ENCODE measurements at regions not wholly inside any gene's neighbourhood (a gene's known extent, or its start where the extent isn't known, plus 50 kb on each side); places are given as distances from the start of the nearest gene placed in this dataset.

- CTCF ChIA-PET (ENCODE audit: low intra/inter-chr PET ratio): no interaction called here
- Histone ChIP-seq H2AFZ (ENCODE audit: low read depth, low read length) (0 out of 2 replicates have a peak overlapping the region, but pooled peaks have one; percentile 20), H3K9me3 (replicated peaks; ENCODE audit: control insufficient read depth, insufficient read depth, low read depth, low read length) (peaks cover 6% of the 10 kb centered on the region; the same call in 1 of the 2 replicates), H3K4me3 (no peak overlapping the region), H3K9ac (ENCODE audit: insufficient read depth in 1 of 2, low read depth in 2 of 2, low read length in 2 of 2) (no peak overlapping the region), H3K27ac (ENCODE audit: extremely low read depth, low read depth, low read length) (no peak overlapping the region), H3K36me3 (ENCODE audit: control insufficient read depth, insufficient read depth, low read length) (0 out of 3 replicates have a peak, but pooled peaks cover 2% of the 10 kb centered on the region), H4K20me1 (replicated peaks; ENCODE audit: control insufficient read depth, insufficient read depth, low read length) (no peaks in the 10 kb centered on the region), H3K4me1 (replicated peaks in 1 of 2; ENCODE audit: control insufficient read depth in 2 of 2, insufficient read depth in 2 of 2, low read length in 2 of 2) (peaks cover 0 to 14% of the 10 kb centered on the region in 2 experiments; a peak in 2 of 5 replicates), H3K79me2 (ENCODE audit: control insufficient read depth, insufficient read depth, low read length) (peaks cover 23% of the 10 kb centered on the region), H3K27me3 (ENCODE audit: control insufficient read depth in 2 of 2, insufficient read depth in 2 of 2, low read length in 2 of 2) (no peaks in the 10 kb centered on the region), H3K4me2 (ENCODE audit: insufficient read depth, low read length) (no peak overlapping the region), H3K9me1 (ENCODE audit: control insufficient read depth, insufficient read depth, low read length) (no peaks in the 10 kb centered on the region)
- intact Hi-C loops (cut with micrococcal nuclease): no loop called here
- POLR2A ChIA-PET: interaction anchor here (0.6 to 1.7 kb wide), 3 partner anchors 175 to 285 kb away, joined by 3 to 6 read pairs (median 5); no protein-coding TSS in a partner anchor
- no TSS peak for BruUV-seq (replicated peaks)
- FAIRE-seq (no peak), DNase-seq (ENCODE audit: extremely low read depth in 1 of 4, low spot score in 3 of 4) (no peak), ATAC-seq (no peak)
- in situ Hi-C loops (cut with MboI): no loop called here
- TF ChIP-seq ZNF583 (CRISPR knock-in tag; IDR thresholded peaks at IDR 0.05) (no peak), CEBPG (CRISPR knock-in tag; IDR thresholded peaks at IDR 0.05) (no peak), CEBPG (tag; conservative IDR thresholded peaks at IDR 0.05 in 1 of 2, IDR thresholded peaks at IDR 0.05 in 1 of 2) (peak in 1 of 2 experiments; percentile 40; a peak in 2 of 4 replicates), RNF219 (CRISPR knock-in tag; IDR thresholded peaks at IDR 0.05) (no peak), DDX20 (tag; IDR thresholded peaks at IDR 0.05; ENCODE audit: low read depth) (0 out of 2 replicates have a peak, but pooled peaks have one; percentile 22), CEBPB (tag; IDR thresholded peaks at IDR 0.05) (peak; percentile 84)
- WGBS (ENCODE audit: insufficient coverage, low coverage, missing lambda C conversion rate): 74% methylated on average over 5 of the region's 5 CpGs
Measured at GRCh38 chr6:137958811-137959565, 91.9 kb downstream of the TNFAIP3 start.

All from K562 (cell line).